ENCODE measurements at regions not wholly inside any gene's neighbourhood (a gene's known extent, or its start where the extent isn't known, plus 50 kb on each side); places are given as distances from the start of the nearest gene placed in this dataset.
"Not testable (repeated sequence)": the region's sequence is repeated elsewhere in the genome, so short reads cannot be mapped to it uniquely, and the experiment has no call there.

DNA sequence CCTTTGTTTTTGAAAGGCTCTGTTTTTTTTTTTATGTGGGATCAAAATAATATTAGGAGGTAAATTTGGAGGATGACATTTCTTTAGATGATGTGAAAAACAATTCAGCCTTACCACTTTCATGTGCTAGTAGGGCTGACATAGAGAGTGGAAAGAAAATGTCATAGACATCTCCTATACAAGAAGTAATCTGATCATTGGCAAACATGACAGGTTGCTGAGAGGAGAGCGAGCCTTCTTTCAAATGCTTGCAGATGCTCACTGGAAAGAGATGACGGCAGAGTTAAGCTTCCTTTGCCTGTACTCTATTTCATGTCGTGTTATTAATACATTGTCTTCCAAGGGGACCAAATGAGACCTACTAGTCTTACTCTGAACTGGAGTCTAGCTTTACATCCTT lies 160.1 kb upstream of the DAP start:
- no peak for DNase-seq (ENCODE audit: low read depth)

- no peak for DNase-seq (ENCODE audit: low read depth)
Measured at GRCh38 chr5:10920400-10920799, 159.4 kb upstream of the DAP start.

DNA sequence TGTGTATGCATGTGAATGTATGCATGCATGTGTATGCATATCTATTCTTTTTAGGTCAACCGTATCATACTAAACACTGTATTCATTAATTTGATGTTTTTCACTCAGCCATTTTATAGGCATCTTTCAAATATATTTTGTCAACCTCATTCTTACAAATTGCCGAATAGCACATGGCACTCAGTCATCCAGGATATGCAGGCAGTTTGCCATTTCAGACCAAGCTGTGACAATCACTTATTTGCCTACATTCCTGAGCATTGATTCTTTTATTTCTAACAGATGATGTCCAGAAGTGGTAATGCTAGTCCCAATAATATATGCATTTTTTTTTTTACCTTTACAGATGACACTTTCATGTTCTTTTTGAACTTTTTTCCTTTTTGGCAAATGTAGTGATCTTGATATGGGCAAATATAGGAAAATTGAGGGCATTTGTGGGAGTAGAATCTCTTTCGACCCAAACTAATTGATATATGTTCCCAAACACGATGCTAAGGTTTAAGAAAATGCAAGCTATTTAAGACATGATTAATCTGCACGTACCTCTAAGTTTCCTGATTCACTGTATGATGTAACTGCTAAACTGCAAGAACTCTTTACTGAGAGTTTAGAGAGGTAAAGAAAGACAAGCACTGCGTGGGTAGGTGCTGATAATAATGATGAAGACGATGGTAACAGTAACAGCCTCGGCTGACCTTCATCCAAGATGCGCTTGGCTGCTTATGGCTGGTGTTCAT lies 153.9 kb upstream of the DAP start:
- no peak for DNase-seq (ENCODE audit: low read depth)

GRCh38 chr5:10913841-10914240 lies 152.8 kb upstream of the DAP start:
- DNase-seq (ENCODE audit: low read depth): no peak

- no peak for DNase-seq (ENCODE audit: low read depth)
Measured at GRCh38 chr5:10913181-10913810, 152.3 kb upstream of the DAP start.

GRCh38 chr5:10912435-10912834 lies 151.4 kb upstream of the DAP start:
- no peak for DNase-seq (ENCODE audit: low read depth)

- no peak for DNase-seq (ENCODE audit: low read depth)
Measured at GRCh38 chr5:10910261-10910660, 149.2 kb upstream of the DAP start.

DNA sequence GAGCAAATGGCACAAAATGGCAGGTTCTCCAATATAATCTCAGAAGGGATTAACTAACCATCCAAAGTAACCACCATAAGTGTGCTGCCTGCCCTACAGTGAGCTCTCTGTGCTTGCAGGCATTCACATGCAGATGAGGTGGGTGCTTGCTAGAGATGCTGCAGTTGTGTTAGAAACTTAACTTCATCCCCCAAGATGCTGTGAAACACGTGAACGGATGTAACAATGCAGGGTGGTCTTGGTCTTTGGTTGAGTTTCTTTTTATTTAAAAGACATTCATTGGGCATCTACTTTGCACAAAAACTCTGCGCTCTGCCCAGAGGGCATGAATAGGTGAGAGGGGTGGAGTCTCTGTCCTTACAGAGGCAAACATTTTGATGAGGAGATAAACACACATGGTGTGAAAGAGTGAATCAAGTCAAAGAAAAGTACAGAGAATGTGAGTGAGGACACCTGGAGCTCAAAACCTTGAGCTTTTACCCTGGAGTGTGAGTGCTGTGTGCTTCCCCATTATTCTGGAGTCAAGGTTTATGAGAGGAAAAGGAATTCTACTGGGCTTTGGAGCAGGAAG lies 143.9 kb upstream of the DAP start:
- no peak for DNase-seq (ENCODE audit: low read depth)

DNA sequence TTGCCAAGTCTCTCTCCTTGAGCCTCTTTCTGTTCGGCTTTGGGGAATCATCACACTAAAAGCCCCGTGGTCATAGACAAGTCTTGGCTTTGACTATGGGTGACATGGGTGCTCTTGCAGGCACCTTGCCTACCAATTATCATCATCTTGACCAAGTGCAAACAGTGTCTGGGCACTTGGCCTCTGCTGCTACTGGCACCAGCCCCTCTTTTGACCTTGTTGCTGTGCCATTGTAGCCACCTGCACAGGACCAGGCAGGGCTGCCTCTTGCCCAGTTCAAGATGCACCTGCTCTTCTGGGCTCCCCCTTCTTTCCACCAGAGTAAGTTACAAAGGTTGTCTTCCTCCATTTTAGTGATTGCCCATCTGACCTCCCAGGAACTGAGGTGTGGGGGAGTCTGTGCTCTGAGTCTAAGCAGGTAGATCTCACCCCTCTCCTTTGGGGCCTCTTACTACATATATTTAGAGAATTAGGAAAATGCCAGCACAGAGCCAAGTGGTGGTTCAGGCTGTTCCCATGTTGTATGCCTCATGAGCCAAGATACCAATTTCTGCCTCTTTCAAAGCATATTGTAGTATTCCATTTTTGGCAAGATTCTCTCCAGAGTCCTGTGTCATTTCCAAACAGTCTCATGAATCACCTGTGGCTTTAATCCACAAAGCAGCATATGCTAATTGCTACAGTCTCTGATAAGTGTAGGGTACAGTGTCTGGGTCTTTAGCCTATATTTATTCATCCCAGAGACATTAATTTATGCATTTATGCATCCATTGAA lies 142.9 kb upstream of the DAP start:
- no peak for DNase-seq (ENCODE audit: low read depth)

- DNase-seq (ENCODE audit: low read depth): no peak
Measured at GRCh38 chr5:10902145-10902544, 141.1 kb upstream of the DAP start.

- no peak for DNase-seq (ENCODE audit: low read depth)
Measured at GRCh38 chr5:10898514-10898913, 137.5 kb upstream of the DAP start.

DNA sequence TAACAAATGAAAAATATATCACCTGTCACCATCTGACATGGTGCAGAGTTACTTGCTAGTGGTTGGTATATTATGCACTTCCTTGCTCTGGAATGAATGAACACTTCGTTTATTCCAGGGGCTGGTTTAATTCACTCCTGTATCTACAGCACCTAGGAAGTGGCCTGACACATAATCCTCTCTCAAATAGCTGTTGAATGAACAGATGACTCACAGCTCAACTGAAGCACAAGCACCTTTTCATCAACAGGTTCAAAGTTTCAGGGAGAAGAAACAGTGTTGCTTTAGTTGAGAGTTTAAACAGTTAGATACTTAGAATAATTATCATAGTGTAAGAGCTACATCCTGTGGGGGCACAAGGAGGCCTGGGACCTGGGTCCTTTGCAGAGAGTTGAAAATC lies 135.0 kb upstream of the DAP start:
- DNase-seq (ENCODE audit: low read depth): no peak

- DNase-seq (ENCODE audit: low read depth): no peak
Measured at GRCh38 chr5:10894445-10895054, 133.5 kb upstream of the DAP start.

- no peak for DNase-seq (ENCODE audit: low read depth)
Measured at GRCh38 chr5:10892911-10893215, 131.8 kb upstream of the DAP start.

- DNase-seq (ENCODE audit: low read depth): no peak
Measured at GRCh38 chr5:10892147-10892910, 131.3 kb upstream of the DAP start.

- DNase-seq (ENCODE audit: low read depth): no peak
Measured at GRCh38 chr5:10891193-10891592, 130.2 kb upstream of the DAP start.

DNA sequence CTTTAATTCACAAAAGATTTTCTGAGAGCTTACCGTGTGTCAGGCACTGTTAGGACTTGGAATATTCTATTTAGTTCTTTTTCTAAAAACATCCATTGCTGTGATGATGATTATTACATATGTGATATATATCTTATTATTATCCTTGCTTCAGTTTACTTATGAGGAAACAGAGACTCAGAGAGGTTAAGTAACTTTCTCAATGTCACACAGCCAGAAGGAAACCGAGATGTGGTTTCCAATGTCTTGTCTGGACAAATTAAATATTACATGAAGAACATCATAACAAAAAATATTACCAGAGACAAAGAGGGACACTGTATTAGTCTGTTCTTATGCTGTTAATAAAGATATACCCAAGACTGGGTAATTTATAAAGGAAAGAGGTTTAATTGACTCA lies 125.5 kb upstream of the DAP start:
- DNase-seq (ENCODE audit: low read depth): no peak

- no peak for DNase-seq (ENCODE audit: low read depth)
Measured at GRCh38 chr5:10885026-10885425, 124.0 kb upstream of the DAP start.

- not testable (repeated sequence) for DNase-seq (ENCODE audit: low read depth)
Measured at GRCh38 chr5:10883945-10884344, 122.9 kb upstream of the DAP start.

- DNase-seq (ENCODE audit: low read depth): no peak
Measured at GRCh38 chr5:10880934-10881333, 119.9 kb upstream of the DAP start.

GRCh38 chr5:10876996-10877395 lies 116.0 kb upstream of the DAP start:
- DNase-seq (ENCODE audit: low read depth): not testable (repeated sequence)

All from stimulated activated CD8-positive, alpha-beta memory T cell treated with anti-CD3 and anti-CD28 coated beads, Interleukin-15, amount 100 ng/mL, for 1 hour (primary cell).